ENCODE measurements at regions not wholly inside any gene's neighbourhood (a gene's known extent, or its start where the extent isn't known, plus 50 kb on each side); places are given as distances from the start of the nearest gene placed in this dataset.
A peak's percentile ranks its signal among the peaks of the same experiment; 100 is the strongest.

DNA sequence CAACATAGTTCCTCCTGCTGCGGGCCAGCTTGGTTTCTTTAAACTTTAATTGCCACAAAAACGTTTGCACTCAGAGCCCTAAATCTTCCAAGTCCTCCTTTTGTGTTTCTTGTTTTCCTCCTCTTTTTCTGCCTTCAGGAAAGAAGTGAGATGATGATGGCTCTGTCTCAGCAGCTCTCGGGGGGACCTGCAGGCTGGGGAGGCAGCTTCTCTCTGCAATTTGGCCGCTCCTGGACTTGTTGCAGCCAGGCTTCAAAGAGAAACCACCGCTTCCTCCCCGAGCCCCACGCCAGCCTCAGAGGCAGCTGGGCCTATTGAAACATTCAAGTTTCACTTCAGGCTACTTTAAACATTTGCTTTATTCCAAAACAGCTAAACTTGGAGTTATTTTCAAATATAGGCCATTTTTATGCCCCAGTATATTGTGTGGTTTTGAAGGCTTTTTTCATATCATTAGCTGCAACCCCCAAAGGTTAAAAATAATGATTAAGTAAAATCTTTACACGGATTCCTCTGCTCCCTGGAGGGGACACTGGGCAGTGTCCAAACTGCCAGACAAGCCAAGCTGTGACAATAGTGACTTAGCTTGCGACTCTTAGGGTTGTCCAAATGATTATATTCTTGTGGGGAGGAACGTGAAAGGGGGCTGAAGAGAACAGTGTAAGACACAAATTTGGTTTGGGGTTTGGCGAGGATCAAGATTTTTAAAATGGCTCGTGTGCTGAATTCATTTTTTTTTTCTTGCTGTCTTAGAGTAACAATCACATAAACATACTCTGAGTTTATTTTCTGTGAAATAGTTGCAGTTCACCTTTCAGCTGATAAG is 330.8 kb downstream of the DLEU7 start:
- DNase-seq, result peak; percentile 38

DNA sequence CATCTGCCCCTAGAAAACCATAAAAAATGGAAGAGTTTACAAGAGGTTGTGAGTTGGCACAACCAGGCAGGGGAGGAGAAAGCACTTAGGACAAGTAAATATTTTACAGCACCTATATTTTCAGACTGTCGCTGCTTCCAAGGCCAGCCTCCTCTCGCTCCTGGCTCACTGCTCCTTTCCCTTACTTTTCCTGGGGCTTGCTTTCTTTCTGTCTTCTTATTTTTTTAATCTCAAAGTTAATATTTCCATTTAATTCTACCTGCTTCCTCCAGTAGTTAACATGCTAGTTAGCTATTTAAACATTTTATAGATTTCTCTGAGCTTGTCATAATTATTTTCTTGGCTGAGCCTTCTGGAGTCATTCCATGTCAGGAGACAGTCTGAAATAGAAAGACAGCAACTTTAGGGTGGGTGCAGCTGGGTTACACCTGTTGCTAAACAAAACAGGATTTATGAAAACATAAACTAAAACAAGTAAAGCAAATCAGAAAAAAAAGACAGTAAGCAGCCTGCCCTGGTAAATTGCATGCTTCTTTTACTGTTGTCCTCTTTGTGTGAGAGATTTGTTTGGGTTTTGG is 330.1 kb downstream of the DLEU7 start:
- no peak for DNase-seq

DNA sequence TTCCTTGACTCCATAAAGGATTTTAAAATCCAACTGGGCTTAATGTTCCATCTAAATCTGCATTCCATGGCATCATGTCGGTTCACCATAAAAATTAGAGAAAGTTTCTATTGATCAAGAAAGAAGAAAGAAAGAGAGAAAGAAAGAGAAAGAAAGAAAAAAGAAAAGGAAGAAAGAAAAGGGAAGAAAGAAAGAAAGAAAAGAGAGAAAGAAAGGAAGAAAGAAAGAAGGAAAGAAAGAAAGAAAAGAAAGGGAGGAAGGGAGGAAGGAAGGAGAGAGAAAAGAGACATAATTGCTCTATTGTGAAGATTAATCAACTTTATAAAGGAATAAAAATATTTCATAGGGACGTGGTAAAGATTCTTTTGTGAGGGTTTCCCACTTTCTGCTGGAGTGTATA is 329.2 kb downstream of the DLEU7 start:
- no peak for DNase-seq

DNA sequence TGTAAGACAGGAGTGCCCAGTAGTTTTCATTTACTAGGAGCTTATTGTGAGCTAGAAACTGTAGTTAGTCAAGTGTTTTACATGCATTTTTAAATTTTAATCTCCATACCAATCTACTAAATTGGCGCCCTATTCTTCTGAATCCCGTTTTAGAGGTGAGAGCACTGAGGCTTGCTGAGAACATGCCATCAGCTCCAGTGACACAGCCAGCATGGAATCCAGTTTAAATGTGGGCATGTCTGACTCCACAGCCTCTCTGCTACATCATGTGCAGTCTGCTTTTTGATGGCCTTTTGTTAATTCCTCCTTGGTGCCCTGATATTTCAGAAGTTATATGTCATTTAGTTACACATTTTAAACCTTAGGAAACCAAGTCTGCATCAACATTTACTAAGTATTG is 325.4 kb downstream of the DLEU7 start:
- no peak for DNase-seq

DNA sequence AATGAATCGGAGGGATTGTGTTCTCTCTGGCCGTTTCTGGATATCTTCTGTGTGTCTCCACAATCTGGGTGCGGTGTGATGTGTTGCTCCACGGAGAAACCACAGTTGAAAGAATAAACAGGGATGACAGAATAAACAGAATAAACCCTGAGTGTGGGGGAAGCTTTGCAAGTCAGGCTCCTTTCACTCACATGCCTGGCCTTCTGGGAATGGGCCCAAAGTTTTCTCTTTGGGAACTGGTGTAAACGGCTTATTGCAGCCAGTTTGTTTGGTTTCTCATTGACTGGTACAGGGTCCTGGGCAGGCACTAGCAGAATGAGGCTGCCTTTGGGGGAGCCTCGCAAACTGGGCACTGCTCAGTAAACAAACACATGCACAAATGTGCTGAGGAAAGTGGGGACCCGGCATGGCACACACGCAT is 324.7 kb downstream of the DLEU7 start:
- DNase-seq, result no peak

DNA sequence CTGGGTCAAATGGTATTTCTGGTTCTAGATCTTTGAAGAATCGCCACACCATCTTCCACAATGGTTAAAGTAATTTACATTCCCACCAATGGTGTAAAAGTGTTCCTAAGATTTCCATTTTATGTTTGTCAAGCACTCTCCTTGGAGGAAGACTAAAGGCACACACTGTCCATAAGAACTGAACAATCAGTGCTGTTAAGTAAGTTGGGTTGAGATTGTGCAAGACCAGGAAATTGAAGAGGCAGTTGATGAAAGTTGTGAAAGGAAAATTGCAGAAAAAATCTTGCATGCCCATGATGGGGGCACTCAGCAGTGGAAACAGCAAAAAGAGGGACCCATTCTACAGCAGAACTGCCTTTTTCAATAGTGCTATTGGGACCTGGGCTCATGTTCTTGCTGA is 323.6 kb downstream of the DLEU7 start:
- DNase-seq, result no peak

DNA sequence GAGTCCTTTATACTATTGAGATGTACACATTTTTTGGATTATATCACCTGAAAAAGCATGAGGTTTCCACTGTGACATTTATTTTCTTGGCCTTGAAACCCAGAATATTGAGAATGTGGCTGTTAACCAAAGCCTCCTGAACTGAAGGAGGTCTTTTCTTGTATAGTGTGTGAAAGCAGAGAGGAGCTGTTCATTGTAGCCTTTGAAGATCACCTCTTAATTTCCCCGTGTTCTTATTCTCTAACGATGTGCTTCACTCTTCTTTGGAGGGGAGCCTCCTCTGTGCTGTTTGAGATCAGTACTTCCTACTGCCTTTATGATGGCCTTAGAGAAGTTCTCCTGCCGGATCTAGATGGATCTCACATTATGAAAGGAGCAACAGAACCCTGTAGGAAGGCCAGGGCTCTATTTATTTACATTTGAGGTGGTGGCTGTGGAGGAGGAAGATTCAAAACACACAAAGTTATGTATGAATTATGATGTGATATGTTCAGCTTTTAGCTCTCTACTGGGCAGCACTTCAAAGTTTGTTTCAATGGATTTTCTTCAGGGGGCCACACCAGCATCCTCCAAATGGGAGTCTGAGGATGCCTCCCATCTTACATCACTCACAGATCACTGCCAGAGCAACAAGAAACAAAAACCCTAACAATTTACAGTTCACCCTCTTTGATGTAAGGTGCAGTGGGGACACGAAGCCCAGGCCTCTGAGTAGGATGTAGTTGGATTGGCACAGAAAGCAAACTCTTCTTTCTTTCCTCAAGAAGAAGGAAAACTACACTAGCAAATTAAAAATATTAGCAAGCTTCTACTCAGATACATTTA is 322.3 kb downstream of the DLEU7 start:
- DNase-seq, result no peak

DNA sequence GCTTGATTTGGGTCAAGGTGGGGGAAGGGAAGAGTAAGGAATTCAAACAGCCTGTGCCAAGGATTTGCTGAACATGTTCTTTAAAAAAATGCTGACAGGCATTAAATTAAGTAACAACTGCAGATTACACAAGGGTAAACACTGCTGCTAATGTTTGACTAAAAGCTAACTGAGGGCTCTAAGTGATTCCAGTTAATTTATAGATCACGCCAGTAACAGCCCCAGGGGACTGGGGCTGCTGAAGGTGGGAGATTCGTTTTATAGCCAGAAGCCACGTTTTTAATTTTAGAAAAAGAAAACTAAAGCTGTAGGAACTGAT is 321.7 kb downstream of the DLEU7 start:
- no peak for DNase-seq

DNA sequence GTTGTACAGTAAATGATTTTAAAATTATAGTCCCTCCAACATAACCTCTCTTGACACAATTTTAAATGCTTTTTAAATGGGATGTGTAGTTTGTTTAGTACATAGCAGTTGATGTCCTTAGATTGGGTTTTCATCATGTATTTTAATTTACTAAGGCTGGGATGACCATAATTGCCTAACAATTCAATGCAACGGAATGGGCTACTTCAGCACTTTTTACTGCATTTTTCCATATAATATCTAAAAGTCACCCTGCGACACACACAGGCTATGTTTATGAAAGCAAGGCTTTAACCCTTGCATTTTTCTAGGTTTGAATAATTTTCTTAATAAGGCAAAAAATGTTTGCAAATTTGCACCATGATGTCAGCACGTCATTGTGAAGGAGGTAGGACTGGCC is 321.0 kb downstream of the DLEU7 start:
- DNase-seq, result no peak

DNA sequence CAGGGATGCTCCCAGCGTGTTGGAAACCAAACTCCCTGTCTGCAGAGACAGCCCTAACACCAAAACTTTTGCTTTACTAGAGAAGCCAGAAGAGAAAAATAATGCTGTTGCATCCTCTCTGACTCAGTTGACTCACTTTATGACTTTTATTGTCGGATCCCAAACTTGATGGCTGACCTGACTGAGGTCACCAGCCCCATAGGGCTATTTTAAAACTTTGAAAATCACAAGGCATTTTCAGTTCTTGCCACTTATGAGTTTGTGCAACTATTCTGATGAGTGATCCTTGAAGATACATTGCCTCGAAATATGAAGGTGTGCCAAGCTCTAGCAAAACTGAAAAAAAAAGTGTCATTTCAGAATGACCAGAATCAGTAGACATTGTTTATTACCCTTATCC is 320.2 kb downstream of the DLEU7 start:
- no peak for DNase-seq

DNA sequence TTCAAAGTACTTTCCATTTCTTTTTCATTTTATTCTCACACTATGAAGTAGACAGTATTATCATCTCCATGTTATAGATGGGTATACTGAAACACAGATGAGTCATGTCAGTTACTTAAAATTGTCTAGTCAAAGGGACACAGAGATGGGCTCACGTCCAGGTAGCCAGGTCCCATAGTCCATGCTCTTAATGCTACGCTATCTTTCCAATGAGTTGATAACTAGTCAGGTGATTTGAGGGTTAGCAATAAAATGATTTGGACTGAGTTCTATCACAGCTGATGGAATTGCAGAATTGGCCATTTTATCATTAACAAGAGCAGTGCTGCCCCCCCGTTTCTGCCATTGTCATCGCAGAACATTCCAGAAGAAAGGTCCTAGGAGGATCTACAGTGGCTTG is 318.9 kb downstream of the DLEU7 start:
- no peak for DNase-seq

DNA sequence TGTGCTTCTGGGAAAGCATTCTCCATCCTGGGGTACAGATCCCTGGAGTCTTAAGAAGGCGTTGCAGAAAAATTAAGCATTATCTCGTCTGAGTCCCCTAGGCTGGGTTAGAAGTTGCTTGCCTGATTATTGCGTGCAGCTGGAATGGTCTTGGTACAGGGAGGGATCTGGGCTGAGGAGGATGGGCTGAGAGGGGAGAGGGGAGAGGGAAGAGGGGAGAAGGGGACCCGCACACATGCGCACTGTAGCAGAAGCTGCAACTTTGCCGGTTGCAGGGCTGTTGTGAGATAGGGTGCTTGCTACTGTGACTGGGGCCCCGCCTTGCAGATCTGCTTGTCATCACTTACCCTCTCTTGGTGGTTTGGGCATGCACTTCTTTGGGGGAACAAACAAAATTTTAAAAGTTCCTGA is 316.8 kb downstream of the DLEU7 start:
- DNase-seq, result no peak

DNA sequence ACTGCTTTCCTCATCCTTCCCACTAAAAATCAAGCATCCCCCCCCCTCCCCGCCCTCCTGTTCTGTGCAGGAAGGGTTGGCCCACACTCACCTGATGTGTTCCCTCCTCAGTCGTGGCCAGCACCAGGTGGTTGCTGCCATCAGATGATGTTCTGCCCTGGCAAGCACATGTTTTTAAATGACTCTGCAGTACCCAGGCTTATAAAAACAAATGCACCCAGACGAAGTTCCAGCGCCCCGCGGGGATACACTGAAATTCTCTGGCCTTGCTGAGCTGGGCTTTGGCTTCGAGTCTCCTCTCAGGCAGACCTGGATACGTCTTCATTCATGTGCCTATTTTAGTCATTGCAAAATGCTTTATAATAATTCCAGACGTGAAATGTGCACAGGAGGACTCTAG is 316.3 kb downstream of the DLEU7 start:
- DNase-seq, result no peak

DNA sequence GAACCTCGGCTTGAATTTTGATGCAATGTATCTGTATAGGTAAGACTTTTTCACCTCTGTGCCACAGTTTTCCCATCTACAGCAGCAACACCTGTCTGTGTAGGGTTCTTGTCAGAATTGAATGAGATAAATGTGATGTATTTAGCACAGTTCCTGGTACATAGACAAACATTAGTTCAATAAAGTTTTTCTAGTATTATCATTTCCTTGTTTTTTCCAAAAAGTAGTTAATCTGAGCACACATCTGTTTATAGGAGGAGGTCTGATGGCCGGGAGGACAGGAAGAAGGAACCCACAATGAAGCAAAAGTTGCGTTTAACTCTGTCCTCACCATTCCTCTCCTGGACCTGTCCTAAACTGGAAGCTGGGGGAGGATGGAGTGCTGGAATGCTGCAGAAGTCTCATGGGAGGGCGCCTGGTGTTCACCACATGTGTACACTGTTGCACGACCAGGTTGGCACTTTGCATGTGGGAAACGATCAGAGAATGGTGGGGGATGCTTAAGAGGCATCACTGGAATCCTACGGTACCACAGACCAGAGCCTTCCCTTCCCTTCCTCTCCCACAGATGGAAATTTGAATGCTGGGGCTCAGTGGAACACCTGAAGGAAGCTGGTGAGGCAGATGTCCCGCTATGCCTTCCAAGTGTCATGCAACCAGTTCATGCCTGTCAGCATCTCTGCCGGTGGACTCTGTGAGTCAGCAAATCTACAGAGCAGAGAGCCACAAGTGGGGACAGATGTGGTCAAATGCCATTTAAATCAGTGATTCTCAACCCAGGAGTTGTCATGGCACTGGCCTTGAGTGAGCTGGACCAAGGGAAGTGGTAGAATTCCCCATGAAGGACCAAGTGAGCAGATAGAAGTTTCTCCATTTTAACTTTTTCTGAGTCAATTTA is 315.6 kb downstream of the DLEU7 start:
- DNase-seq, result no peak

DNA sequence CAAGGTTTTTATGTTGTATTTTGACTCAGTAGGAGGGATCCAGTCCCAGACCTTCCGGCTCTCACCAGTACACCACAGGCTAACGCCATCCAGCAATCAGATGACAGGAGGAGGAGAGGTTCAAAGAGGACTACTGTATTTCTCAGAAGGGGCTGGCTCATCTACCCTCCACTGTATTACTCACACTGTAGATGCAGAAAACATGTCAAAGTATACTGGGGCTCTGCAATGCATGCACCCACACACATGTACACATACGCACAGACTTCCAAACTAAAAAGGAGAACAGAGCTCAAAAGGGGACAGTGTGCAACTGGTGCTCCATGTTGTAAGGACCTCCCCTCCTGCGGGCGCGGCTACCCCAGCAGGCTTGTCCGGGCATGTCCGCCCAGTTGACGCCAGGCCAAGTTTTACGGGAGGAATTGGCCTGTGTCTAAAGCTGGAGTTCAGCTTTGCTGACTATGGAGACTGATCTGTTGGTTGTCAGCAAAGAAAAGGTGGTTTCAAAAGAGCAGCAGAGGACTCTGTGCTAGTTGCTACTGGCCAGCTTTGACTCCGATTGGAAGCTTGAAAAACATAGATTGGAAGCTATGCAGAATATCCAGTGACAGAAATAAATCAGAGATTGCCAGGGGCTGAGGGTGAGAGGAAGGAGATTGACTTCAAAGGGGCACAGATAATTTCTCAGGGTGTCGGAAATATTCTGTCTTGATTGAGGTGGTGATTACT is 314.2 kb downstream of the DLEU7 start:
- DNase-seq, result no peak

DNA sequence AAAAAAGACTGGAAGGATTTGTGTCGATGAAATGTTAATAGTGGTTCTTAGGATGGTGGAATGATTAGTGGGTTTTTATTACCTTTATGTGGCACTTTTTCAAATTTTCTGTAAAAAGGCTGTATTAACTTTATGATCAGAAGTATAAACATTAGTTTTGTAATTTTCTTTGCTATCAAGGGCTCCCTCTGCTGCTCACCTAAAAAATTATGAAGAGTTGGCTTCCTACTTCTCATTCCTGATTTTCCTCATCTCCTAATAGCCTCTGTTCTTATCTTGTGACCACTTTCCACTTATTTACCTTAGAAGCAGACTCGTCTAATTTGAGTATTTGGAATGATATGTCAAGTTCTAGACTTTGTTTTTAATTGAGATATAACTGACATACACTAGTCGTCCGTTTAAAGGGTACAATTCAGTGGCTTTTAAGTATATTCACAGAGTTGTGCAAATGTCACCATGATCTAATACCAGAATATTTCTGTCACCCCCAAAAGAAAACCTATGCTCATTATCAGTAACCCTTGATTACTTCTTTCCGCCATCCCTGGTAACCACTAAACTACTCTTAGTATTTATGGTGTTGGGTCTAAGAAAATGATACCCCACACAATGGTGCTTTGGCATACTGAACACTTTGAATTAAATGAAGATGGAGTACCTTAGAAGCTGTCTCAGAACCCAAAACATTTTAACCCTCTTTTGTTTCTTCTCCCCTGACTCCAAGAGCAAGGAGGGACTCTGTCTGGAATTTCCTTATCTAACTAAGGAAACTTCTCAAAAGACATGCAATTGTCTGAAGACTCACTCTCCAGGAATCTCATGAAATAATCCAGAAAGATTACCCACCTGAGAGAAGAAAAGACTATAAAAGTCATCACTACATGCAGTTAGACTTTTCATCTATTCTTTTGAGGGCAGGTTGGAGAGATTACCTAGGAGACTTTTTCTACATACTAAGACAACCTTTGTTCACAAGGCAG is 311.3 kb downstream of the DLEU7 start:
- DNase-seq, result no peak

DNA sequence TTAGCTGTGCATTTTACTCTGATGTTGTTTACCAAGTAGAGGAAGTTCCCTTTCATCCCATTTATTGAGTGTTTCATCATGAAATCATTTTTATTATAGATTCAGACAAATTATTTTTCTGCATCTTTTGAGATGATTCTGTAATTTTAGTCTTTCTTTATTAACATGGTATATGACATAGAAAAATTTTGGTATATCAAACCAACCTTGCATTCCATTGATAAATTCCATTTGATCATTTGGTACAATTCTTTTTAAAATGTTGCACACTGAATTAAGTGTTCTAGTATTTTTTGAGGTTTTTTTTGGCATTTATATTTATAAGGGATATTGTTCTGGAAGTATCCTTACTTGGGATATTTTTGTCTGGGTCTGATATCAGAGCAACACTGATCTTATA is 308.4 kb downstream of the DLEU7 start:
- DNase-seq, result no peak

DNA sequence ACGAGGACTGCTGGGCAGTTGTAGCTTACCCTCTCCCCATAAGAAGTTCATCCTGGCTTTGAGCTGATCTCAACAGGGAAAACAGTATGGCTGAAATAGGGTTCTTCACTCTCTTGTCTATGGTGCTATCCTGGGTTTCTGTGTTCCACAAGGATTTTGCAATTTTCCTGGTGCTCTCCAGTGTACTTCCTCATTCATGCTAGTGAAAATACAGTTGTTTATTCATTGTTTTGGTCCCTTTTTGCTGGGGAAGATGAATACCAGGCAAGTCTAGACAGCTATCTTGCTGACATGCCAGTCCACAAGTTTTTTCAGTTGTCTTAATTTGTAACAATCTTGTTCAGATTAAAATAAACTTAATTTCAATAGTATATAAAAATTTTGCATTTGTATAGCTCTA is 306.5 kb downstream of the DLEU7 start:
- no peak for DNase-seq

DNA sequence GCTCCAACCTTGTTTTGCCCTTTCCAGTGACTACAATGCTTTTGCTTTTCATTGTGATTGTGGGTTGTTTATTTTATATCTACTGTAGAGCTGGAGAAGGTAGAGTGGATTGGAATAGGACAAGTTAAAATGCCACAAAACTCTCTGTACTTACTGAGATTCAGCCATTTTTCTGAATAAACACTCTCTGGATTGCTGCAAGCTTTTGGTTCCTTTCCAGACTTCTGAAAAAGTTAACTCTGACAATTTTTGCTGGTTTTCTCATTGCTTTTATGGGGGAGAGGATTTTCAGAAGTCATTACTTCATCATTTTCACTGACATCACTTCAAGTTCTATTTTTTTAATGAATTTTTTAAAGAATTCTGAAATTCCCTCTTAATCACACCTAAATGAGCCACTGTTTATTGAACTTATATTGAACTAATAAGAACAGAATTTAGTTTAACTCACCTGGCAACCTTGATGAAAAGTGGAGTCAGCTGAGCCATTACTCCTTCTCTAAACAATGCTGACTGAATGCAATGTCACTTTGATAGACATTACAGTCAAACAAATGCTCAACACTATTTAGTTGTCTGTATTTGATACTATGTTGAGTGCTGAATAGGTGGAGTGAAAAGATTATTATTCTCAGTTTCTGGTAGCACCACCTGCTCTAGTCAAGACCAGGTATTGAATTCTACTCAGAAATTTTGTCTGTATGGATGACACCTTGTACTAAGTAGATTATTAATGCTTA is 303.5 kb downstream of the DLEU7 start:
- DNase-seq, result no peak

DNA sequence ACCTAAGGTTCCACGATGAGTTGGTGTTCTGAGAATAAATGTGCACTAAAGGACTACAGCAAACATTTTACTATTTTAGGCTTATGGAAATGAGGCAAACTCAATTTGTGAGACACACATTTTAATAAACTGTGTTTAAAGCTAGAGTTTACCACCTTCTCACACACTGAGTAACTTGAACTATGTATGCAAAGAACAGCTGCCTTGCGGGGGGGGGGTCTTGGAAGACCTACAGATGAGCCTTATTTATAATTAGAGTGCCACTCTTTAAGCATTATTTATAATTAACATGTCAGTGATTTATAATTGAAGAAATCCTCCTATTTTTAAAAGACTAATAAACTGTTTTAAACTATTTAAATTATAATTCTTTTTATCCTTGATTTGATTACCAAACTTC is 300.4 kb downstream of the DLEU7 start:
- no peak for DNase-seq
